Tibial nerve (tissue), 4 donors: ENCODE measurements at regions not wholly inside any gene's neighbourhood (a gene's known extent, or its start where the extent isn't known, plus 50 kb on each side); places are given as distances from the start of the nearest gene placed in this dataset.

Experiments used
- DNase-seq, 2 donors: peaks; one replicate each; pipeline ENCODE4 v3.0.0-alpha.2; 2019; ENCODE audit warnings: low spot score in 2 of 2
- H3K27ac ChIP-seq, 4 donors: fragments of 200-600 bp; sonication (generic) in 3 of 4; one replicate each; pipeline ENCODE4 v1.5.1; 2017 to 2019; ENCODE audit warnings: mild to moderate bottlenecking in 1 of 4
- H3K27me3 ChIP-seq, 2 donors: fragments of 200-600 bp; sonication (generic) in 1 of 2; one replicate each; pipeline versions ENCODE4 v1.5.1 to v1.6.0; 2017 to 2019
- H3K36me3 ChIP-seq, 3 donors: fragments of 200-600 bp; sonication (generic); one replicate each; pipeline ENCODE4 v1.5.1; 2018 to 2019
- H3K4me1 ChIP-seq, 4 donors: fragments of 200-600 bp; sonication (generic) in 3 of 4; one replicate each; pipeline ENCODE4 v1.5.1; 2017 to 2019
- H3K4me3 ChIP-seq, 4 donors: fragments of 200-600 bp; sonication (generic) in 3 of 4; one replicate each; pipeline ENCODE4 v1.5.1; 2017 to 2019; ENCODE audit warnings: mild to moderate bottlenecking in 1 of 4, moderate library complexity in 1 of 4
- H3K9me3 ChIP-seq, 4 donors: fragments of 200-600 bp; sonication (generic) in 3 of 4; one replicate each; pipeline ENCODE4 v1.5.1; 2017 to 2019
- EP300 ChIP-seq, 2 donors: sonication (generic); formaldehyde crosslinking; IDR thresholded peaks; one replicate each; pipeline ENCODE4 v1.6.1; 2017; ENCODE audit warnings: antibody characterized with exemption in 2 of 2, mild to moderate bottlenecking in 1 of 2
- POLR2A ChIP-seq, 2 donors: fragments of 450-650 bp; IDR thresholded peaks; one replicate each; pipeline ENCODE4 v1.6.1; 2017; ENCODE audit warnings: antibody characterized with exemption in 2 of 2, mild to moderate bottlenecking in 2 of 2, moderate library complexity in 2 of 2
- WGBS, 2 donors: methylation state at CpG; one replicate each; pipeline ENCODE4 v1.1.5; 2018; 5-methylcytosine and 5-hydroxymethylcytosine counted together
- TF ChIP-seq, protein P1 (sequence below), 5 experiments: fragments of 200-600 bp in 3 of 5; fragments of 450-650 bp in 2 of 5; sonication (generic) in 3 of 5; IDR thresholded peaks; one replicate each; pipeline ENCODE4 v1.5.1; 2016 to 2019; ENCODE audit warnings: antibody characterized with exemption in 5 of 5, mild to moderate bottlenecking in 3 of 5, moderate library complexity in 2 of 5

DNA sequence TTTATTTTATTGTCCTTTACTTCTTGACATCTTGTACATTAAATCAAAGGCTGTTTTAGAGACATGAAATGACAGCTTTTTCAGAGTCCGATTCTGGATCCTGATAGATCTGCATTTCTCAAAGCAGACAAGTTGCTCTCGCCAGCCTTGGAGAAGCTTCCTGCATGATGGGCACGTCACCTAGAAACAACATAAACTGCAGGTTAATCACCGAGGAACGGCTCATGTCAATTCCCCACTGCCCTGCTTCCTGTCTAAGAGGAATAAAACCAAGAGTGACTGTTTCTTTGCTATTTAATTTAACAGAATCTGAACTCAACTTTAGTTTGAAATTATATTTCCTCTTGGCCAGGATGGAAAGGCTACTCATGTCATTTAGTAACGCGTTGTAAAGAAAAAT, 77.0 kb downstream of the RWDD3 start:
- H3K9me3 ChIP-seq: no peaks in the 10 kb centered on the region
- no peak overlapping the region for H3K27ac ChIP-seq
- H3K4me1 ChIP-seq: no peaks in the 10 kb centered on the region
- TF ChIP-seq POLR2A (IDR thresholded peaks at IDR 0.05): no peak
- TF ChIP-seq EP300 (IDR thresholded peaks at IDR 0.05): no peak
- TF ChIP-seq, protein P1, sequence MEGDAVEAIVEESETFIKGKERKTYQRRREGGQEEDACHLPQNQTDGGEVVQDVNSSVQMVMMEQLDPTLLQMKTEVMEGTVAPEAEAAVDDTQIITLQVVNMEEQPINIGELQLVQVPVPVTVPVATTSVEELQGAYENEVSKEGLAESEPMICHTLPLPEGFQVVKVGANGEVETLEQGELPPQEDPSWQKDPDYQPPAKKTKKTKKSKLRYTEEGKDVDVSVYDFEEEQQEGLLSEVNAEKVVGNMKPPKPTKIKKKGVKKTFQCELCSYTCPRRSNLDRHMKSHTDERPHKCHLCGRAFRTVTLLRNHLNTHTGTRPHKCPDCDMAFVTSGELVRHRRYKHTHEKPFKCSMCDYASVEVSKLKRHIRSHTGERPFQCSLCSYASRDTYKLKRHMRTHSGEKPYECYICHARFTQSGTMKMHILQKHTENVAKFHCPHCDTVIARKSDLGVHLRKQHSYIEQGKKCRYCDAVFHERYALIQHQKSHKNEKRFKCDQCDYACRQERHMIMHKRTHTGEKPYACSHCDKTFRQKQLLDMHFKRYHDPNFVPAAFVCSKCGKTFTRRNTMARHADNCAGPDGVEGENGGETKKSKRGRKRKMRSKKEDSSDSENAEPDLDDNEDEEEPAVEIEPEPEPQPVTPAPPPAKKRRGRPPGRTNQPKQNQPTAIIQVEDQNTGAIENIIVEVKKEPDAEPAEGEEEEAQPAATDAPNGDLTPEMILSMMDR (IDR thresholded peaks at IDR 0.05): no peak
- no peak for DNase-seq
- H3K36me3 ChIP-seq: no peaks in the 10 kb centered on the region
- no peaks in the 10 kb centered on the region for H3K27me3 ChIP-seq
- no peak overlapping the region for H3K4me3 ChIP-seq
- 54 to 62% methylated on average over 7 of the region's 7 CpGs for WGBS, 2 donors

DNA sequence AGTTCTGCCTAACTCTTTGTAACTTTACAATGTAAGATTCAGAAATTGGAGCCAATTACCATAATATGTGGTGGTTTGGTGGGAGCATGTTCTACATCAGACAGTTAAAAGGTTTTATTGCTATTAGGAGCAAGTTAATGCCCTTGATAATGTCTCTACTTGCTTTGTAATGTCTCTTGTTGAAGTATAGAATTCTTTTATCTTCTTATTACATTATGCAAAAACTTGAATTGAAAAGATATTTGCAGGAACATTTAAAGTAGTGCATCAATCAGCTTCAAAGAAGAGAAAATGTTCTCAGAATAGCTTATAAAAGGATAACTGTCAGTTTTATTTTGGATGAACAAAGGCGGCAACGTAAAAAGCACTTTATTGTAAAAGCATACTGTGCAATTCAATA, 77.8 kb downstream of the RWDD3 start:
- Histone ChIP-seq H3K27ac (no peak overlapping the region), H3K4me3 (no peak overlapping the region), H3K4me1 (no peaks in the 10 kb centered on the region), H3K9me3 (no peaks in the 10 kb centered on the region), H3K27me3 (no peaks in the 10 kb centered on the region), H3K36me3 (no peaks in the 10 kb centered on the region)
- WGBS, 2 donors: 70 to 89% methylated on average over 2 of the region's 2 CpGs
- TF ChIP-seq EP300 (IDR thresholded peaks at IDR 0.05) (no peak), POLR2A (IDR thresholded peaks at IDR 0.05) (no peak)
- TF ChIP-seq, protein P1 (IDR thresholded peaks at IDR 0.05): no peak
- DNase-seq: no peak

DNA sequence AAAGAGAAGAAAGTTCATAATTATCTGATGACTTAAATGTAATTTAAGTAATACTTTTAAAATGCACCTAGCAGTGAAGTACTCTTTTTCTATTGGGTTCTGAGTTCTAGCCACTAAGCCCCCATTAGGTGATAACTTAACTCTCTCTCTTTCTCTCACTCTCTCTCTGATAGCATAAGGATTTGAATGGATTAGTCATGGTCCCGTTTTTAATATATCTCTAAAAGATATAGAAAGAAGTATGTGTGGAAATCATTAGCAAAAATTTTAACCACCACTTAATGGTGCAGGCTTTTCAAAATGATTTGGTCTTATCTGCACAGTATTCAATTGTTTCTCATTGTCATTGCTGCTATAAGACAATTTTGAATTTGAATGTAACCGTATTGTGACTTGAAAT, 78.2 kb downstream of the RWDD3 start:
- Histone ChIP-seq H3K4me3 (no peak overlapping the region), H3K27ac (no peak overlapping the region), H3K4me1 (no peaks in the 10 kb centered on the region), H3K27me3 (no peaks in the 10 kb centered on the region), H3K9me3 (no peaks in the 10 kb centered on the region), H3K36me3 (no peaks in the 10 kb centered on the region)
- no peak for TF ChIP-seq EP300 (IDR thresholded peaks at IDR 0.05)
- TF ChIP-seq, protein P1 (IDR thresholded peaks at IDR 0.05): no peak
- no peak for TF ChIP-seq POLR2A (IDR thresholded peaks at IDR 0.05)
- no peak for DNase-seq
- WGBS, 2 donors: 72 to 73% methylated on average over 2 of the region's 2 CpGs

DNA sequence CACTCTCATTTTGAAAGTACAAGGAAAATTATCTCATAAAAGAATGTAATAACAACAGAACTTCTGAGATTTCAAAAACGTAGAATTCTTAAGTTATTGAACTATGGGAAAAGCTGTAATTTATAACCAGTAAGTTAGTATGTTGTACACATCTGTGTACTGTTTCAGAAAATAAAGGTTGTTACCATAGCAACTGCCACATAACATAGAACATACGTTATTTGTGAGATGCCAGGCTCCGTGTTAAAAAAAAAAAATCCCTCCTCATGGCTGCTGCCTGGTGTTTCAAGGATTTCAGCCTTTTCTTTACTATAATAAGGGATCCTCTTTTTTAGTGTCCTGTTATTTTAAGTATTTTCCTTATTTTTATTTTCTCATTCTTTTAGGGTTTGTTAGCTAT, 79.5 kb downstream of the RWDD3 start:
- no peaks in the 10 kb centered on the region for H3K9me3 ChIP-seq
- no peak for DNase-seq
- H3K36me3 ChIP-seq: no peaks in the 10 kb centered on the region
- H3K27ac ChIP-seq: no peak overlapping the region
- TF ChIP-seq, protein P1 (IDR thresholded peaks at IDR 0.05): no peak
- TF ChIP-seq POLR2A (IDR thresholded peaks at IDR 0.05) (no peak), EP300 (IDR thresholded peaks at IDR 0.05) (no peak)
- 63 to 69% methylated on average over 3 of the region's 3 CpGs for WGBS, 2 donors
- no peak overlapping the region for H3K4me3 ChIP-seq
- H3K4me1 ChIP-seq: no peaks in the 10 kb centered on the region
- no peaks in the 10 kb centered on the region for H3K27me3 ChIP-seq

DNA sequence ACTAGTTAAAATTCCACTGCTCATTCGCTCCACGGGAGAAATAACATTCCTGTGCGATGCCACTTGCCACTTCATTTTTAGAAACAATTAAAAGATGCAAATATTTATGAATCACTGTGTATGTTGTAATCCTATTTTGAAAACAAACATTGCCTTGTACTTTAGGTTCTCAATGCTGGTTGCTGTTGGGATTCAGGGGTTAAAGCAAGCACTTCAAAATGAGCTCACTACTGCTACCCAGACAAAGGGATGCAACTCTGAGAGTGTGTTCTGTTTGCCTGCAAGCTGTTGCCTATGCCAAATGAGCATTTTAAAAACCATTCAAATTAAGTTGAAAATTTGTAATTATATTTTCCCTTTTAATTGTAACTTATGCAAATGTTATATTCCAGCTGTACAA, 87.5 kb downstream of the RWDD3 start:
- H3K27me3 ChIP-seq: no peaks in the 10 kb centered on the region
- WGBS, 2 donors: 31 to 34% methylated on average over 3 of the region's 3 CpGs
- DNase-seq: no peak
- H3K36me3 ChIP-seq: no peaks in the 10 kb centered on the region
- H3K4me3 ChIP-seq: peak overlapping the region in 1 of 4 donors; percentile 17
- no peak for TF ChIP-seq POLR2A (IDR thresholded peaks at IDR 0.05)
- TF ChIP-seq, protein P1 (IDR thresholded peaks at IDR 0.05): no peak
- no peak for TF ChIP-seq EP300 (IDR thresholded peaks at IDR 0.05)
- H3K27ac ChIP-seq: peak overlapping the region in 1 of 4 donors; percentile 67
- no peaks in the 10 kb centered on the region for H3K9me3 ChIP-seq
- H3K4me1 ChIP-seq: peaks cover 0 to 14% (median 0%) of the 10 kb centered on the region in 4 donors
